ENCODE measurements at regions not wholly inside any gene's neighbourhood (a gene's known extent, or its start where the extent isn't known, plus 50 kb on each side); places are given as distances from the start of the nearest gene placed in this dataset.

GRCh38 chr18:29855637-29856036 is 1186.9 kb downstream of the DSC3 start:
- TF ChIP-seq CTCF (IDR thresholded peaks at IDR 0.05; ENCODE audit: poor library complexity) (no peak), EZH2 (IDR thresholded peaks at IDR 0.05; ENCODE audit: borderline replicate concordance) (no peak), EZH2phosphoT487 (IDR thresholded peaks at IDR 0.05; ENCODE audit: low read depth, severe bottlenecking, unreplicated experiment) (no peak)

Data from hepatocyte (in vitro differentiated cells).